ENCODE measurements at regions not wholly inside any gene's neighbourhood (a gene's known extent, or its start where the extent isn't known, plus 50 kb on each side); places are given as distances from the start of the nearest gene placed in this dataset.

- TF ChIP-seq CTCF (IDR thresholded peaks at IDR 0.05): no peak
- ATAC-seq: no peak
- no peaks in the 10 kb centered on the region for H3K27me3 ChIP-seq (ENCODE audit: low read depth)
These were observed 57.6 kb downstream of the PTTG1 start for GRCh38 chr5:160479220-160479619.

GRCh38 chr5:160479926-160480325, 58.3 kb downstream of the PTTG1 start:
- Histone ChIP-seq H3K27ac (no peak overlapping the region), H3K4me1 (no peaks in the 10 kb centered on the region), H3K36me3 (no peaks in the 10 kb centered on the region), H3K9me3 (no peaks in the 10 kb centered on the region), H3K4me3 (no peak overlapping the region), H3K27me3 (ENCODE audit: low read depth) (no peaks in the 10 kb centered on the region)
- intact Hi-C loops (cut with DNase I): no loop called here
- TF ChIP-seq CTCF (IDR thresholded peaks at IDR 0.05): no peak
- no peak for ATAC-seq
- DNase-seq: no peak

More at GRCh38 chr5:160479220-160479619, 57.6 kb downstream of the PTTG1 start:
- no peaks in the 10 kb centered on the region for H3K9me3 ChIP-seq
- H3K4me3 ChIP-seq: no peak overlapping the region
- intact Hi-C loops (cut with DNase I): no loop called here
- H3K4me1 ChIP-seq: no peaks in the 10 kb centered on the region
- DNase-seq: no peak
- no peaks in the 10 kb centered on the region for H3K36me3 ChIP-seq
- no peak overlapping the region for H3K27ac ChIP-seq

- no peaks in the 10 kb centered on the region for H3K4me1 ChIP-seq
- no peak overlapping the region for H3K27ac ChIP-seq
- H3K4me3 ChIP-seq: no peak overlapping the region
- no peaks in the 10 kb centered on the region for H3K27me3 ChIP-seq (ENCODE audit: low read depth)
- DNase-seq: no peak
- H3K36me3 ChIP-seq: no peaks in the 10 kb centered on the region
- H3K9me3 ChIP-seq: no peaks in the 10 kb centered on the region
- intact Hi-C loops (cut with DNase I): no loop called here
- ATAC-seq: no peak
- TF ChIP-seq CTCF (IDR thresholded peaks at IDR 0.05): no peak
These were observed 59.0 kb downstream of the PTTG1 start for GRCh38 chr5:160480652-160481051.

DNA sequence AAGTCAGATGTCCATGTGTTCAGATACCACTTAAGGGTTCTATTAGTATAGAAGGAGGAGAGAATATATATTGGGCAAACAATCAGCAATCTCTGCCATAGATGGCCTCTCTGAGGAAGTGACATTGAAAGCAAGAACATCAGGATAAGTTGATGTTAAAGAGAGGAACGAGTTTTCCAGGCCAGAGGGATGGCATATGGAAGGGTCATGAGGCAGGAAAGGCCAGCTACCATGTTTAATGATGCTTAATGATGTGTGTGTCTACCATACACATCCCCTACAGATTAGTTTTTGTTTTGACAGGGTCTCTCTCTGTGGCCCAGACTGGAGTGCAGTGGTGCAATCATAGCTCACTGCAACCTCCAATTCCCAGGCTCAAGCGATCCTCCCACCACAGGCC, 63.0 kb downstream of the PTTG1 start:
- no peak overlapping the region for H3K4me3 ChIP-seq
- no peaks in the 10 kb centered on the region for H3K9me3 ChIP-seq
- H3K27me3 ChIP-seq (ENCODE audit: low read depth): no peaks in the 10 kb centered on the region
- intact Hi-C loops (cut with DNase I): no loop called here
- no peak for TF ChIP-seq CTCF (IDR thresholded peaks at IDR 0.05)
- ATAC-seq (no peak), DNase-seq (no peak)
- no peak overlapping the region for H3K27ac ChIP-seq
- H3K36me3 ChIP-seq: no peaks in the 10 kb centered on the region
- H3K4me1 ChIP-seq: peaks cover 5% of the 10 kb centered on the region

- no peak for TF ChIP-seq CTCF (IDR thresholded peaks at IDR 0.05)
- no peak overlapping the region for H3K27ac ChIP-seq
These were observed 63.8 kb downstream of the PTTG1 start for GRCh38 chr5:160485364-160485969.

More at GRCh38 chr5:160485364-160485969, 63.8 kb downstream of the PTTG1 start:
- intact Hi-C loops (cut with DNase I): no loop called here
- Histone ChIP-seq H3K36me3 (no peaks in the 10 kb centered on the region), H3K27me3 (ENCODE audit: low read depth) (no peaks in the 10 kb centered on the region), H3K9me3 (no peaks in the 10 kb centered on the region), H3K4me1 (peaks cover 5% of the 10 kb centered on the region), H3K4me3 (no peak overlapping the region)
- ATAC-seq (no peak), DNase-seq (no peak)
